ENCODE measurements at regions not wholly inside any gene's neighbourhood (a gene's known extent, or its start where the extent isn't known, plus 50 kb on each side); places are given as distances from the start of the nearest gene placed in this dataset.

- Mint-ChIP-seq H3K36me3 (peaks cover 19% of the 10 kb centered on the region), H3K27me3 (ENCODE audit: low read depth in 2 of 2) (no peaks in the 10 kb centered on the region), H3K4me1 (no peaks in the 10 kb centered on the region), H3K27ac (no peak overlapping the region), H3K4me3 (no peak overlapping the region), H3K9me3 (peaks cover 8 to 10% of the 10 kb centered on the region in 2 donors)
- Histone ChIP-seq H3K27me3 (ENCODE audit: control insufficient read depth, insufficient read depth, low read length) (no peaks in the 10 kb centered on the region), H3K36me3 (ENCODE audit: control insufficient read depth, insufficient read depth, low read length) (no peaks in the 10 kb centered on the region), H3K27ac (ENCODE audit: low read length) (no peak overlapping the region), H3K4me1 (ENCODE audit: control insufficient read depth, insufficient read depth, low read length) (no peaks in the 10 kb centered on the region), H3K9me3 (ENCODE audit: control insufficient read depth, insufficient read depth, low read length) (no peaks in the 10 kb centered on the region), H3K4me3 (ENCODE audit: low read length) (no peak overlapping the region)
- WGBS (ENCODE audit: insufficient coverage) = 63% methylated on average over 3 of the region's 4 CpGs
- ATAC-seq = no peak
- intact Hi-C loops (cut with micrococcal nuclease) = no loop called here
- TF ChIP-seq, protein P1, sequence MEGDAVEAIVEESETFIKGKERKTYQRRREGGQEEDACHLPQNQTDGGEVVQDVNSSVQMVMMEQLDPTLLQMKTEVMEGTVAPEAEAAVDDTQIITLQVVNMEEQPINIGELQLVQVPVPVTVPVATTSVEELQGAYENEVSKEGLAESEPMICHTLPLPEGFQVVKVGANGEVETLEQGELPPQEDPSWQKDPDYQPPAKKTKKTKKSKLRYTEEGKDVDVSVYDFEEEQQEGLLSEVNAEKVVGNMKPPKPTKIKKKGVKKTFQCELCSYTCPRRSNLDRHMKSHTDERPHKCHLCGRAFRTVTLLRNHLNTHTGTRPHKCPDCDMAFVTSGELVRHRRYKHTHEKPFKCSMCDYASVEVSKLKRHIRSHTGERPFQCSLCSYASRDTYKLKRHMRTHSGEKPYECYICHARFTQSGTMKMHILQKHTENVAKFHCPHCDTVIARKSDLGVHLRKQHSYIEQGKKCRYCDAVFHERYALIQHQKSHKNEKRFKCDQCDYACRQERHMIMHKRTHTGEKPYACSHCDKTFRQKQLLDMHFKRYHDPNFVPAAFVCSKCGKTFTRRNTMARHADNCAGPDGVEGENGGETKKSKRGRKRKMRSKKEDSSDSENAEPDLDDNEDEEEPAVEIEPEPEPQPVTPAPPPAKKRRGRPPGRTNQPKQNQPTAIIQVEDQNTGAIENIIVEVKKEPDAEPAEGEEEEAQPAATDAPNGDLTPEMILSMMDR (IDR thresholded peaks at IDR 0.05) = no peak
- DNase-seq = no peak
Observed at GRCh38 chr6:8543714-8544113, 108.4 kb upstream of the SLC35B3 start.

DNA sequence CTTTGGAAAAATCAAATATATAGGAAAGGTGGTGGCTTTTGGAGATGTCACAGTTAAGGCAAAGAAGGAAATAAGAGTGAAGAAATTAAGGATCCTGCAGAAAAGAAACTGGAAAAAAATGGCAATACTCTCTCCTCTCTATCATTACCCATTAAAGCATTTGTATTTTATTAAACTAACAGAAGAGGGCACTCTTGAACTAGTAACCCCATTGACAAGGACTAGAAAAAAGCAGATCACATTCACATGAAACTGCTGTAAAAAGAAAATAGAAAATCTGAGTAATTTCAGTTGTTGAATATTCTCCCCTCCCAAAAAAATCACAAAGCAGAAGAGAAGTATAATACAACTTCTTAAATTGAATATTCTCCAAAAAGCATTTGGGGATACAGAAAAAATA lies 104.1 kb upstream of the SLC35B3 start:
- H3K4me1 Mint-ChIP-seq = no peaks in the 10 kb centered on the region
- H3K9me3 Mint-ChIP-seq = peaks cover 12 to 17% of the 10 kb centered on the region in 2 donors
- DNase-seq (no peak), ATAC-seq (no peak)
- no peak overlapping the region for H3K27ac Mint-ChIP-seq
- no peak overlapping the region for H3K4me3 Mint-ChIP-seq
- no peaks in the 10 kb centered on the region for H3K27me3 Mint-ChIP-seq (ENCODE audit: low read depth in 2 of 2)
- Histone ChIP-seq H3K4me3 (ENCODE audit: low read length) (no peak overlapping the region), H3K27me3 (ENCODE audit: control insufficient read depth, insufficient read depth, low read length) (no peaks in the 10 kb centered on the region), H3K27ac (ENCODE audit: low read length) (no peak overlapping the region), H3K9me3 (ENCODE audit: control insufficient read depth, insufficient read depth, low read length) (no peaks in the 10 kb centered on the region), H3K36me3 (ENCODE audit: control insufficient read depth, insufficient read depth, low read length) (no peaks in the 10 kb centered on the region), H3K4me1 (ENCODE audit: control insufficient read depth, insufficient read depth, low read length) (no peaks in the 10 kb centered on the region)
- peaks cover 19% of the 10 kb centered on the region for H3K36me3 Mint-ChIP-seq
- intact Hi-C loops (cut with micrococcal nuclease) = no loop called here
- TF ChIP-seq, protein P1 (IDR thresholded peaks at IDR 0.05) = no peak

GRCh38 chr6:8536122-8536521 lies 100.8 kb upstream of the SLC35B3 start:
- peaks cover 19% of the 10 kb centered on the region for H3K36me3 Mint-ChIP-seq
- Histone ChIP-seq H3K9me3 (ENCODE audit: control insufficient read depth, insufficient read depth, low read length) (no peaks in the 10 kb centered on the region), H3K4me1 (ENCODE audit: control insufficient read depth, insufficient read depth, low read length) (no peaks in the 10 kb centered on the region), H3K4me3 (ENCODE audit: low read length) (no peak overlapping the region), H3K36me3 (ENCODE audit: control insufficient read depth, insufficient read depth, low read length) (no peaks in the 10 kb centered on the region), H3K27ac (ENCODE audit: low read length) (no peak overlapping the region), H3K27me3 (ENCODE audit: control insufficient read depth, insufficient read depth, low read length) (no peaks in the 10 kb centered on the region)
- TF ChIP-seq, protein P1 (IDR thresholded peaks at IDR 0.05) = no peak
- ATAC-seq (no peak), DNase-seq (no peak)
- intact Hi-C loops (cut with micrococcal nuclease) = no loop called here
- no peaks in the 10 kb centered on the region for H3K27me3 Mint-ChIP-seq (ENCODE audit: low read depth in 2 of 2)
- H3K4me3 Mint-ChIP-seq = no peak overlapping the region
- H3K9me3 Mint-ChIP-seq = peaks cover 14 to 17% of the 10 kb centered on the region in 2 donors
- no peak overlapping the region for H3K27ac Mint-ChIP-seq
- 70% methylated on average over 3 of the region's 3 CpGs for WGBS (ENCODE audit: insufficient coverage)
- H3K4me1 Mint-ChIP-seq = no peaks in the 10 kb centered on the region

DNA sequence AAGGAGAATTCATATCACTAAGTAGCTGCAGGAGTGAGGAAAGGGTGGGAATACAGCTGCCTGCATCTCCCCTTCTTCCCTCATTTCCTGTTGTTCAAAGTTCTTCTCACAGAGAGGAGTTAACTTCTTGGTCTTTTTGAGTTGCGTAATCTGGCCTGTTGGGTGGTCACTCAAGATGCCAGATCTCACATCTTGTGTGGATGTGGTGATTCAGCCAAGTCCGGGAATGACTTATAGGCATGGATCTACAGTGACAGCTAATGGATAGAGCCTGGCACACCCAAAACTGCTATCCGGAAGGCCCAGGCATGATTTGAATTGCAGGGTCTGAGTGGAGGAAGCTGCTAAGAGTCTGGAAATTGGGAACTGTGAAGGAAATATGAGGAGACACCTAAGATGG lies 100.2 kb upstream of the SLC35B3 start:
- H3K9me3 Mint-ChIP-seq = peaks cover 11 to 12% of the 10 kb centered on the region in 2 donors
- ATAC-seq (no peak), DNase-seq (no peak)
- 75% methylated on average over 3 of the region's 3 CpGs for WGBS (ENCODE audit: insufficient coverage)
- H3K27me3 Mint-ChIP-seq (ENCODE audit: low read depth in 2 of 2) = no peaks in the 10 kb centered on the region
- no peak overlapping the region for H3K27ac Mint-ChIP-seq
- Histone ChIP-seq H3K36me3 (ENCODE audit: control insufficient read depth, insufficient read depth, low read length) (no peaks in the 10 kb centered on the region), H3K9me3 (ENCODE audit: control insufficient read depth, insufficient read depth, low read length) (no peaks in the 10 kb centered on the region), H3K27ac (ENCODE audit: low read length) (no peak overlapping the region), H3K27me3 (ENCODE audit: control insufficient read depth, insufficient read depth, low read length) (no peaks in the 10 kb centered on the region), H3K4me3 (ENCODE audit: low read length) (no peak overlapping the region), H3K4me1 (ENCODE audit: control insufficient read depth, insufficient read depth, low read length) (no peaks in the 10 kb centered on the region)
- no peaks in the 10 kb centered on the region for H3K4me1 Mint-ChIP-seq
- intact Hi-C loops (cut with micrococcal nuclease) = no loop called here
- H3K4me3 Mint-ChIP-seq = no peak overlapping the region
- TF ChIP-seq, protein P1 (IDR thresholded peaks at IDR 0.05) = no peak
- H3K36me3 Mint-ChIP-seq = peaks cover 14% of the 10 kb centered on the region

Measured in natural killer cell (primary cell).